H9 (cell line): ENCODE measurements at regions not wholly inside any gene's neighbourhood (a gene's known extent, or its start where the extent isn't known, plus 50 kb on each side); places are given as distances from the start of the nearest gene placed in this dataset.

Experiments used
- DNase-seq: peaks from one replicate; pipeline ENCODE4 v3.0.0-alpha.2; 2017
- H2AFZ ChIP-seq: one replicate; pipeline ENCODE4 v1.6.1; 2013; ENCODE audit warnings: mild to moderate bottlenecking, low read length, control low read depth, moderate library complexity
- H2AK5ac ChIP-seq: 2 replicates; pipeline ENCODE4 v1.6.1; 2013; ENCODE audit warnings: low read length, control low read depth, mixed read lengths; ENCODE audit not compliant: insufficient read length
- H2BK120ac ChIP-seq: one replicate; pipeline ENCODE4 v1.6.1; 2013; ENCODE audit warnings: low read depth, mild to moderate bottlenecking, low read length, control low read depth, inconsistent platforms; ENCODE audit not compliant: poor library complexity, severe bottlenecking
- H2BK12ac ChIP-seq: 2 replicates; pipeline ENCODE4 v1.6.1; 2013; ENCODE audit warnings: low read length, control low read depth, mixed read lengths, low read depth; ENCODE audit not compliant: insufficient read length
- H2BK15ac ChIP-seq: 2 replicates; pipeline ENCODE4 v1.6.1; 2013; ENCODE audit warnings: low read depth, low read length, control low read depth
- H2BK20ac ChIP-seq: one replicate; pipeline ENCODE4 v1.6.1; 2013; ENCODE audit warnings: low read depth, mild to moderate bottlenecking, low read length, control low read depth, inconsistent platforms; ENCODE audit not compliant: poor library complexity, severe bottlenecking
- H2BK5ac ChIP-seq: 2 replicates; pipeline ENCODE4 v1.6.1; 2013; ENCODE audit warnings: low read length, control low read depth, mixed read lengths; ENCODE audit not compliant: insufficient read length
- H3K14ac ChIP-seq: 2 replicates; pipeline ENCODE4 v1.6.1; 2013; ENCODE audit warnings: low read length, control low read depth; ENCODE audit not compliant: insufficient read depth
- H3K18ac ChIP-seq: 2 replicates; pipeline ENCODE4 v1.6.1; 2013; ENCODE audit warnings: low read depth, mild to moderate bottlenecking, mixed read lengths, low read length, control low read depth; ENCODE audit not compliant: insufficient read length
- H3K23ac ChIP-seq: 2 replicates; pipeline ENCODE4 v1.6.1; 2013; ENCODE audit warnings: low read length, control low read depth, mixed read lengths, low read depth; ENCODE audit not compliant: insufficient read length
- H3K23me2 ChIP-seq: 2 replicates; pipeline ENCODE4 v1.6.1; 2013; ENCODE audit warnings: low read depth, mild to moderate bottlenecking, mixed read lengths, low read length, control low read depth; ENCODE audit not compliant: insufficient read length, poor library complexity, severe bottlenecking
- H3K27ac ChIP-seq: 2 replicates; pipeline ENCODE4 v1.5.1; 2013; ENCODE audit warnings: low read length, control low read depth, mixed read lengths, low read depth; ENCODE audit not compliant: insufficient read length
- H3K27me3 ChIP-seq: 2 replicates; pipeline ENCODE4 v1.6.1; 2013; ENCODE audit warnings: low read length, control low read depth, inconsistent platforms; ENCODE audit not compliant: insufficient read depth
- H3K4ac ChIP-seq: 2 replicates; pipeline ENCODE4 v1.6.1; 2013; ENCODE audit warnings: low read depth, mild to moderate bottlenecking, control low read depth, inconsistent platforms, low read length, moderate library complexity
- H3K4me1 ChIP-seq: 2 replicates; pipeline ENCODE4 v1.6.1; 2013; ENCODE audit warnings: low read length, control low read depth, inconsistent platforms; ENCODE audit not compliant: insufficient read depth
- H3K4me2 ChIP-seq: 2 replicates; pipeline ENCODE4 v1.6.1; 2013; ENCODE audit warnings: low read length, control low read depth, mixed read lengths; ENCODE audit not compliant: insufficient read length, insufficient read depth
- H3K56ac ChIP-seq: 2 replicates; pipeline ENCODE4 v1.6.1; 2013; ENCODE audit warnings: low read depth, mild to moderate bottlenecking, mixed read lengths, low read length, control low read depth; ENCODE audit not compliant: insufficient read length
- H3K79me1 ChIP-seq: 2 replicates; pipeline ENCODE4 v1.6.1; 2013; ENCODE audit warnings: low read depth, mild to moderate bottlenecking, moderate library complexity, low read length, control low read depth, inconsistent platforms; ENCODE audit not compliant: insufficient read depth, poor library complexity, severe bottlenecking
- H3K79me2 ChIP-seq: 2 replicates; pipeline ENCODE4 v1.6.1; 2013; ENCODE audit warnings: low read length, control low read depth, inconsistent platforms; ENCODE audit not compliant: insufficient read depth
- H3K9ac ChIP-seq: 2 replicates; pipeline ENCODE4 v1.6.1; 2013; ENCODE audit warnings: low read length, control low read depth, mixed read lengths; ENCODE audit not compliant: insufficient read length; ENCODE audit errors: extremely low read depth
- H3K9me3 ChIP-seq: one replicate; pipeline ENCODE4 v1.6.1; 2013; ENCODE audit warnings: low read depth, low read length, inconsistent platforms; ENCODE audit not compliant: control insufficient read depth
- H3T11ph ChIP-seq: one replicate; pipeline ENCODE4 v1.6.1; 2013; ENCODE audit warnings: mild to moderate bottlenecking, low read length, control low read depth, inconsistent platforms
- H4K20me1 ChIP-seq: one replicate; pipeline ENCODE4 v1.6.1; 2013; ENCODE audit not compliant: control insufficient read depth, insufficient read length, insufficient read depth
- H4K5ac ChIP-seq: 2 replicates; pipeline ENCODE4 v1.6.1; 2013; ENCODE audit warnings: low read depth, mild to moderate bottlenecking, mixed read lengths, low read length, control low read depth; ENCODE audit not compliant: insufficient read length
- H4K8ac ChIP-seq: replicated peaks from 2 replicates; pipeline ENCODE4 v1.6.1; 2013; ENCODE audit warnings: low read length, control low read depth, mixed read lengths, low read depth; ENCODE audit not compliant: insufficient read length
- H4K91ac ChIP-seq: 2 replicates; pipeline ENCODE4 v1.6.1; 2013; ENCODE audit warnings: low read depth, mild to moderate bottlenecking, moderate library complexity, mixed read lengths, low read length, control low read depth; ENCODE audit not compliant: insufficient read length
- H3K27ac Mint-ChIP-seq, 3 experiments: 2 replicates in 2 of 3; 3 replicates in 1 of 3; pipeline ENCODE4 v1.8.0; 2020 to 2021; ENCODE audit warnings: mixed read lengths in 3 of 3, mild to moderate bottlenecking in 1 of 3, moderate library complexity in 1 of 3
- H3K27me3 Mint-ChIP-seq: 2 replicates; pipeline ENCODE4 v1.8.0; 2021; ENCODE audit warnings: low read depth, mild to moderate bottlenecking, moderate library complexity, mixed read lengths
- H3K36me3 Mint-ChIP-seq, 3 experiments: 2 replicates in 2 of 3; 3 replicates in 1 of 3; pipeline ENCODE4 v1.8.0; 2020 to 2021; ENCODE audit warnings: low read depth in 3 of 3, mixed read lengths in 3 of 3; ENCODE audit not compliant: insufficient read depth in 1 of 3
- H3K4me1 Mint-ChIP-seq, 2 experiments: 2 replicates each; pipeline ENCODE4 v1.8.0; 2020; ENCODE audit warnings: mixed read lengths in 2 of 2
- H3K4me3 Mint-ChIP-seq, 2 experiments: 2 replicates in 1 of 2; 3 replicates in 1 of 2; pipeline ENCODE4 v1.8.0; 2020 to 2021; ENCODE audit warnings: mild to moderate bottlenecking in 2 of 2, mixed read lengths in 2 of 2, moderate library complexity in 1 of 2
- H3K9me3 Mint-ChIP-seq, 2 experiments: 2 replicates in 1 of 2; 3 replicates in 1 of 2; pipeline ENCODE4 v1.8.0; 2020; ENCODE audit warnings: mild to moderate bottlenecking in 2 of 2, mixed read lengths in 2 of 2, moderate library complexity in 1 of 2
- CTCF ChIP-seq: fragments of 200-600 bp; sonication (generic); conservative IDR thresholded peaks from 3 replicates; pipeline ENCODE4 v1.8.0; 2021; ENCODE audit warnings: antibody characterized with exemption, mild to moderate bottlenecking
- WGBS: extraction: QIAGEN DNeasy Blood & Tissue Kit; methylation state at CpG from one replicate; pipeline ENCODE4 v1.1.7; 2013; ENCODE audit warnings: missing lambda C conversion rate, low lambda C conversion rate, mixed read lengths; ENCODE audit not compliant: insufficient read length; ENCODE audit errors: extremely low coverage; 5-methylcytosine and 5-hydroxymethylcytosine counted together

- no peak for TF ChIP-seq CTCF
- no peak overlapping the region for H2BK20ac ChIP-seq
- no peak overlapping the region for H2AFZ ChIP-seq
- H3K9me3 Mint-ChIP-seq: no peaks in the 10 kb centered on the region
- no peak overlapping the region for H3K23ac ChIP-seq
- no peak overlapping the region for H2BK15ac ChIP-seq
- no peak overlapping the region for H2BK5ac ChIP-seq
- no peak overlapping the region for H3K4me2 ChIP-seq
- H3K4ac ChIP-seq: no peak overlapping the region
- H3K14ac ChIP-seq: no peak overlapping the region
- H2BK120ac ChIP-seq: no peak overlapping the region
- H3K23me2 ChIP-seq: no peaks in the 10 kb centered on the region
- no CpG with 5 or more reads among the region's 1 CpG for WGBS
- H4K8ac ChIP-seq: no peak overlapping the region
- H4K5ac ChIP-seq: no peak overlapping the region
- no peak overlapping the region for H2BK12ac ChIP-seq
- H4K20me1 ChIP-seq: no peaks in the 10 kb centered on the region
- H3K36me3 Mint-ChIP-seq: no peaks in the 10 kb centered on the region
- no peak overlapping the region for H3K27ac Mint-ChIP-seq
- H3K4me1 ChIP-seq: no peaks in the 10 kb centered on the region; the same call in 1 of the 2 replicates
- H3K56ac ChIP-seq: no peak overlapping the region
- H3K9me3 ChIP-seq: no peaks in the 10 kb centered on the region
- H4K91ac ChIP-seq: no peak overlapping the region
- no peaks in the 10 kb centered on the region for H3K27me3 ChIP-seq
- H3K79me1 ChIP-seq: no peaks in the 10 kb centered on the region
- no peak overlapping the region for H3K9ac ChIP-seq
- H3K4me3 Mint-ChIP-seq: no peak overlapping the region
- no peaks in the 10 kb centered on the region for H3K27me3 Mint-ChIP-seq
- H2AK5ac ChIP-seq: no peak overlapping the region
- no peak for DNase-seq
- peaks cover 14 to 16% of the 10 kb centered on the region in 2 experiments for H3K4me1 Mint-ChIP-seq
- H3K27ac ChIP-seq: no peak overlapping the region
- no peak overlapping the region for H3K18ac ChIP-seq
- no peak overlapping the region for H3T11ph ChIP-seq
- no peaks in the 10 kb centered on the region for H3K79me2 ChIP-seq
Measured at GRCh38 chr6:82569022-82569421, 205.4 kb downstream of the TPBG start.
